ENCODE measurements at regions not wholly inside any gene's neighbourhood (a gene's known extent, or its start where the extent isn't known, plus 50 kb on each side); places are given as distances from the start of the nearest gene placed in this dataset.
"Not testable (repeated sequence)": the region's sequence is repeated elsewhere in the genome, so short reads cannot be mapped to it uniquely, and the experiment has no call there.

GRCh38 chr6:14408446-14408845, 290.9 kb downstream of the CD83 start:
- DNase-seq: no peak

- DNase-seq: no peak
Observed at GRCh38 chr6:14412026-14412425, 294.5 kb downstream of the CD83 start.

GRCh38 chr6:14415452-14415851, 297.9 kb downstream of the CD83 start:
- no peak for DNase-seq

GRCh38 chr6:14417377-14417776, 299.8 kb downstream of the CD83 start:
- no peak for DNase-seq

- not testable (repeated sequence) for DNase-seq
Observed at GRCh38 chr6:14419224-14419623, 301.7 kb downstream of the CD83 start.

- no peak for DNase-seq
Observed at GRCh38 chr6:14422061-14422460, 304.5 kb downstream of the CD83 start.

- no peak for DNase-seq
Observed at GRCh38 chr6:14422917-14423316, 305.3 kb downstream of the CD83 start.

- no peak for DNase-seq
Observed at GRCh38 chr6:14423330-14423729, 305.8 kb downstream of the CD83 start.

GRCh38 chr6:14423955-14424354, 306.4 kb downstream of the CD83 start:
- no peak for DNase-seq

- DNase-seq: no peak
Observed at GRCh38 chr6:14425805-14426204, 308.2 kb downstream of the CD83 start.

- DNase-seq: no peak
Observed at GRCh38 chr6:14426281-14426680, 308.7 kb downstream of the CD83 start.

GRCh38 chr6:14428269-14428668, 310.7 kb downstream of the CD83 start:
- no peak for DNase-seq

GRCh38 chr6:14429396-14429795, 311.8 kb downstream of the CD83 start:
- DNase-seq: no peak

GRCh38 chr6:14430218-14430617, 312.6 kb downstream of the CD83 start:
- DNase-seq: no peak

GRCh38 chr6:14431385-14432330, 314.1 kb downstream of the CD83 start:
- no peak for DNase-seq

GRCh38 chr6:14434916-14435690, 317.5 kb downstream of the CD83 start:
- no peak for DNase-seq

GRCh38 chr6:14436592-14437132, 319.1 kb downstream of the CD83 start:
- DNase-seq: no peak

GRCh38 chr6:14439419-14439818, 321.8 kb downstream of the CD83 start:
- no peak for DNase-seq

- no peak for DNase-seq
Observed at GRCh38 chr6:14440215-14440910, 322.8 kb downstream of the CD83 start.

GRCh38 chr6:14440940-14441781, 323.6 kb downstream of the CD83 start:
- DNase-seq: peak; percentile 28

GRCh38 chr6:14442242-14442641, 324.7 kb downstream of the CD83 start:
- no peak for DNase-seq

- no peak for DNase-seq
Observed at GRCh38 chr6:14443629-14444268, 326.2 kb downstream of the CD83 start.

Data from NCI-H2107 (cell line).